ENCODE measurements at regions not wholly inside any gene's neighbourhood (a gene's known extent, or its start where the extent isn't known, plus 50 kb on each side); places are given as distances from the start of the nearest gene placed in this dataset.

GRCh38 chr10:52454491-52454890 is 140.4 kb downstream of the DKK1 start:
- no peak overlapping the region for H3K4me3 ChIP-seq (ENCODE audit: low read depth, low read length)

GRCh38 chr10:52455098-52455497 is 141.0 kb downstream of the DKK1 start:
- POLR2A ChIA-PET: no interaction called here
- CTCF ChIA-PET: no interaction called here
- H3K36me3 ChIP-seq (ENCODE audit: control insufficient read depth, insufficient read depth, low read length): no peaks in the 10 kb centered on the region
- no peak for DNase-seq (ENCODE audit: low read depth)
- H3K27me3 ChIP-seq (ENCODE audit: control insufficient read depth, insufficient read depth, low read length): no peaks in the 10 kb centered on the region
- H3K4me3 ChIP-seq (ENCODE audit: low read depth, low read length): no peak overlapping the region
- no peak for TF ChIP-seq CTCF (IDR thresholded peaks at IDR 0.05; ENCODE audit: insufficient read depth, low read depth, low read length)

More at GRCh38 chr10:52454491-52454890, 140.4 kb downstream of the DKK1 start:
- Histone ChIP-seq H3K36me3 (ENCODE audit: control insufficient read depth, insufficient read depth, low read length) (no peaks in the 10 kb centered on the region), H3K27me3 (ENCODE audit: control insufficient read depth, insufficient read depth, low read length) (no peaks in the 10 kb centered on the region)
- POLR2A ChIA-PET: no interaction called here
- DNase-seq (ENCODE audit: low read depth): no peak
- CTCF ChIA-PET: no interaction called here
- no peak for TF ChIP-seq CTCF (IDR thresholded peaks at IDR 0.05; ENCODE audit: insufficient read depth, low read depth, low read length)

- Histone ChIP-seq H3K27me3 (ENCODE audit: control insufficient read depth, insufficient read depth, low read length) (no peaks in the 10 kb centered on the region), H3K4me3 (ENCODE audit: low read depth, low read length) (no peak overlapping the region), H3K36me3 (ENCODE audit: control insufficient read depth, insufficient read depth, low read length) (no peaks in the 10 kb centered on the region)
- CTCF ChIA-PET: interaction anchor here (1.6 kb wide), 1 partner anchor 145 kb away, joined by 5 read pairs; the partner anchor contains the start of gene DKK1
- no peak for DNase-seq (ENCODE audit: low read depth)
- no peak for TF ChIP-seq CTCF (IDR thresholded peaks at IDR 0.05; ENCODE audit: insufficient read depth, low read depth, low read length)
- POLR2A ChIA-PET: no interaction called here
These were observed 145.0 kb downstream of the DKK1 start for GRCh38 chr10:52459097-52459496.

- ChIA-PET CTCF (interaction anchor here (0.7 kb wide), 1 partner anchor 25 kb away, joined by 3 read pairs; no protein-coding TSS in a partner anchor), POLR2A (interaction anchor here (1.0 to 1.3 kb wide), 2 partner anchors 23 to 145 kb away, joined by 3 to 6 read pairs; no protein-coding TSS in a partner anchor)
- no peaks in the 10 kb centered on the region for H3K27me3 ChIP-seq (ENCODE audit: control insufficient read depth, insufficient read depth, low read length)
- H3K36me3 ChIP-seq (ENCODE audit: control insufficient read depth, insufficient read depth, low read length): no peaks in the 10 kb centered on the region
- TF ChIP-seq CTCF (IDR thresholded peaks at IDR 0.05; ENCODE audit: insufficient read depth, low read depth, low read length): no peak
- DNase-seq (ENCODE audit: low read depth): no peak
- H3K4me3 ChIP-seq (ENCODE audit: low read depth, low read length): no peak overlapping the region
These were observed 149.7 kb downstream of the DKK1 start for GRCh38 chr10:52463826-52464225.

- H3K36me3 ChIP-seq (ENCODE audit: control insufficient read depth, insufficient read depth, low read length): no peaks in the 10 kb centered on the region
- POLR2A ChIA-PET: interaction anchor here (1.3 kb wide), 1 partner anchor 145 kb away, joined by 6 read pairs; no protein-coding TSS in a partner anchor
- CTCF ChIA-PET: interaction anchor here (1.2 kb wide), 1 partner anchor 17 kb away, joined by 3 read pairs; no protein-coding TSS in a partner anchor
- no peak for DNase-seq (ENCODE audit: low read depth)
- no peak overlapping the region for H3K4me3 ChIP-seq (ENCODE audit: low read depth, low read length)
- no peak for TF ChIP-seq CTCF (IDR thresholded peaks at IDR 0.05; ENCODE audit: insufficient read depth, low read depth, low read length)
- H3K27me3 ChIP-seq (ENCODE audit: control insufficient read depth, insufficient read depth, low read length): no peaks in the 10 kb centered on the region
These were observed 150.5 kb downstream of the DKK1 start for GRCh38 chr10:52464368-52465124.
